HepG2 (cell line): ENCODE measurements at regions not wholly inside any gene's neighbourhood (a gene's known extent, or its start where the extent isn't known, plus 50 kb on each side); places are given as distances from the start of the nearest gene placed in this dataset.

ENCODE experiments used
- ATAC-seq: fragments of 200-7000 bp; cut with Tn5 transposase; 3 replicates; pipeline ENCODE4 v1.9.1; 2020; ENCODE audit warnings: mild to moderate bottlenecking, moderate library complexity
- BruUV-seq: library from RNA; stranded (reverse); fragments of 400-500 nt; replicated peaks from 2 replicates; lab custom pipeline; 2021; lab: Mats Ljungman, UMichigan
- CTCF ChIA-PET: fragments of 300-600 bp; formaldehyde crosslinking; extraction: SDS; loops from one replicate; lab custom pipeline; 2021; ENCODE audit warnings: low total read pairs, inconsistent platforms, low intra/inter-chr PET ratio; lab: Yijun Ruan, JAX
- POLR2A ChIA-PET: fragments of 350-600 bp; sonication (Branson Sonifier 250); formaldehyde crosslinking; loops from one replicate; lab custom pipeline; 2020; ENCODE audit warnings: antibody characterized with exemption, inconsistent platforms; lab: Yijun Ruan, JAX
- DNase-seq: peaks from one replicate; pipeline ENCODE4 v3.0.0-alpha.2; 2015; ENCODE audit warnings: low spot score
- FAIRE-seq: peaks from 3 replicates; lab custom pipeline; 2011; peaks lifted over from hg19 to GRCh38; lab: Jason Lieb, UNC
- H2AFZ ChIP-seq: one replicate; pipeline ENCODE4 v1.6.1; 2011; ENCODE audit warnings: low read length, inconsistent platforms
- H3K27ac ChIP-seq: fragments of 300-600 bp; 3 replicates; pipeline ENCODE4 v1.8.0; 2011; ENCODE audit warnings: mixed run types, mild to moderate bottlenecking, mixed read lengths, low read length, inconsistent platforms; ENCODE audit not compliant: insufficient read depth; ENCODE audit errors: extremely low read length
- H3K27me3 ChIP-seq, 2 experiments: fragments of 200-600 bp in 1 of 2; 2 replicates in 1 of 2; 3 replicates in 1 of 2; pipeline versions ENCODE4 v1.6.0 to v1.8.0; 2011; ENCODE audit warnings: low read length in 2 of 2, mild to moderate bottlenecking in 2 of 2, moderate library complexity in 2 of 2, inconsistent platforms in 1 of 2; ENCODE audit not compliant: insufficient read depth in 2 of 2, control insufficient read depth in 1 of 2
- H3K36me3 ChIP-seq, 2 experiments: fragments of 200-600 bp in 1 of 2; replicated peaks in 1 of 2; 2 replicates in 1 of 2; 3 replicates in 1 of 2; pipeline versions ENCODE4 v1.5.1 to v1.8.0; 2011; ENCODE audit warnings: low read length in 2 of 2, inconsistent platforms in 1 of 2; ENCODE audit not compliant: insufficient read depth in 2 of 2, control insufficient read depth in 1 of 2
- H3K4me1 ChIP-seq: 2 replicates; pipeline ENCODE4 v1.5.1; 2012; ENCODE audit warnings: low read length, inconsistent platforms; ENCODE audit not compliant: insufficient read depth
- H3K4me2 ChIP-seq: 2 replicates; pipeline ENCODE4 v1.6.0; 2011; ENCODE audit warnings: low read depth, low read length, inconsistent platforms
- H3K4me3 ChIP-seq, 3 experiments: fragments of 200-600 bp in 1 of 3; sonication (generic), shearing (Covaris generic) in 1 of 3; replicated peaks in 1 of 3; 2 replicates each; pipeline ENCODE4 v1.5.1; 2011 to 2016; ENCODE audit warnings: low read length in 3 of 3, inconsistent platforms in 2 of 3, low read depth in 2 of 3, mild to moderate bottlenecking in 2 of 3, control low read depth in 1 of 3, mixed read lengths in 1 of 3; ENCODE audit not compliant: insufficient read depth in 1 of 3
- H3K79me2 ChIP-seq: one replicate; pipeline ENCODE4 v1.6.1; 2011; ENCODE audit warnings: low read length, inconsistent platforms; ENCODE audit not compliant: insufficient read depth
- H3K9ac ChIP-seq: 2 replicates; pipeline ENCODE4 v1.6.0; 2011; ENCODE audit warnings: mild to moderate bottlenecking, low read depth, low read length, inconsistent platforms; ENCODE audit not compliant: insufficient read depth
- H3K9me3 ChIP-seq: 2 replicates; pipeline ENCODE4 v1.5.1; 2012; ENCODE audit warnings: mild to moderate bottlenecking, low read length
- H4K20me1 ChIP-seq: 2 replicates; pipeline ENCODE4 v1.6.0; 2011; ENCODE audit warnings: inconsistent platforms, mild to moderate bottlenecking, low read length, moderate library complexity; ENCODE audit not compliant: insufficient read depth
- AKAP8 ChIP-seq: sonication (generic); formaldehyde crosslinking; IDR thresholded peaks from 2 replicates; pipeline ENCODE4 v1.5.1; 2020; ENCODE audit warnings: mild to moderate bottlenecking, missing genetic modification reagents
- ETS1 ChIP-seq: sonication (generic); formaldehyde crosslinking; IDR thresholded peaks from 2 replicates; pipeline ENCODE4 v1.4.0; 2020; ENCODE audit warnings: missing genetic modification reagents
- FOXO1 ChIP-seq: sonication (generic); formaldehyde crosslinking; IDR thresholded peaks from 2 replicates; pipeline ENCODE4 v1.4.0; 2020; ENCODE audit warnings: missing genetic modification reagents
- IRF2 ChIP-seq: IDR thresholded peaks from 2 replicates; pipeline ENCODE4 v1.6.1; 2018; ENCODE audit warnings: missing genetic modification reagents, missing compliant biosample characterization
- ISX ChIP-seq: sonication (generic); formaldehyde crosslinking; conservative IDR thresholded peaks from 2 replicates; pipeline ENCODE4 v1.5.0; 2020; ENCODE audit warnings: missing genetic modification reagents
- MEIS2 ChIP-seq: sonication (generic); formaldehyde crosslinking; IDR thresholded peaks from 2 replicates; pipeline ENCODE4 v1.9.0; 2021; ENCODE audit warnings: mild to moderate bottlenecking, missing genetic modification reagents
- MYC ChIP-seq: sonication (generic); formaldehyde crosslinking; IDR thresholded peaks from 2 replicates; pipeline ENCODE4 v1.9.0; 2021; ENCODE audit warnings: missing genetic modification reagents, borderline replicate concordance
- NCOA5 ChIP-seq: sonication (generic); formaldehyde crosslinking; IDR thresholded peaks from 2 replicates; pipeline ENCODE4 v1.4.0; 2020; ENCODE audit warnings: missing genetic modification reagents
- ZNF335 ChIP-seq: sonication (generic); formaldehyde crosslinking; IDR thresholded peaks from 2 replicates; pipeline ENCODE4 v1.4.0; 2020; ENCODE audit warnings: missing genetic modification reagents
- ZNF530 ChIP-seq: sonication (generic); formaldehyde crosslinking; IDR thresholded peaks from 2 replicates; pipeline ENCODE4 v1.5.0; 2020; ENCODE audit warnings: low read depth, mild to moderate bottlenecking, missing genetic modification reagents
- ZNF777 ChIP-seq: sonication (generic); formaldehyde crosslinking; IDR thresholded peaks from 2 replicates; pipeline ENCODE4 v1.4.0; 2020; ENCODE audit warnings: missing genetic modification reagents
- ZNF850 ChIP-seq: sonication (generic); formaldehyde crosslinking; conservative IDR thresholded peaks from 2 replicates; pipeline ENCODE4 v1.9.0; 2021; ENCODE audit warnings: mild to moderate bottlenecking, missing genetic modification reagents
- ZSCAN21 ChIP-seq: sonication (generic); formaldehyde crosslinking; IDR thresholded peaks from 2 replicates; pipeline ENCODE4 v1.8.0; 2022; ENCODE audit warnings: mild to moderate bottlenecking, missing genetic modification reagents, moderate library complexity, borderline replicate concordance
- WGBS: methylation state at CpG from one replicate; pipeline ENCODE4 v1.1.6; 2017; ENCODE audit warnings: low lambda C conversion rate; 5-methylcytosine and 5-hydroxymethylcytosine counted together
- in situ Hi-C: cut with HindIII; loops from 2 replicates; pipeline ENCODE4 v1.10.0; 2017; ENCODE audit warnings: low pct_unique_long_range_greater_than_20kb; ENCODE audit not compliant: extremely low pct_ligation_motif_present
- intact Hi-C: fragments of 100-400 bp; cut with micrococcal nuclease; formaldehyde crosslinking; loops from one replicate; pipeline ENCODE4 v1.10.0; 2022; ENCODE audit not compliant: unreplicated experiment
- TF ChIP-seq, protein P1 (sequence below): sonication (generic); formaldehyde crosslinking; IDR thresholded peaks from 2 replicates; pipeline ENCODE4 v1.8.0; 2022; ENCODE audit warnings: mild to moderate bottlenecking, missing genetic modification reagents, moderate library complexity

- DNase-seq (no peak), ATAC-seq (no peak), FAIRE-seq (no peak)
- no peaks in the 10 kb centered on the region for H3K4me1 ChIP-seq
- TF ChIP-seq MYC (no peak), NCOA5 (no peak), ZNF530 (no peak), ZSCAN21 (CRISPR knock-in tag) (no peak), MEIS2 (CRISPR knock-in tag) (no peak), ETS1 (CRISPR knock-in tag) (no peak)
- intact Hi-C loops (no loop called here), in situ Hi-C loops (no loop called here)
- WGBS = 0% methylated on average over 3 of the region's 7 CpGs
- no TSS peak for BruUV-seq
- H3K9ac ChIP-seq = no peak overlapping the region
- POLR2A ChIA-PET = no interaction called here
- H3K9me3 ChIP-seq = no peaks in the 10 kb centered on the region
- no peaks in the 10 kb centered on the region for H3K36me3 ChIP-seq
- CTCF ChIA-PET = no interaction called here
- no peak overlapping the region for H3K27ac ChIP-seq
- H3K4me2 ChIP-seq = no peak overlapping the region
- no peaks in the 10 kb centered on the region for H3K27me3 ChIP-seq
- no peak overlapping the region for H3K4me3 ChIP-seq
- H3K79me2 ChIP-seq = no peaks in the 10 kb centered on the region
- H2AFZ ChIP-seq = no peak overlapping the region
- no peaks in the 10 kb centered on the region for H4K20me1 ChIP-seq
Measured at GRCh38 chr5:6315580-6315979, 62.8 kb downstream of the MED10 start.

- intact Hi-C loops (no loop called here), in situ Hi-C loops (no loop called here)
- Histone ChIP-seq H3K27ac (no peak overlapping the region), H3K9me3 (no peaks in the 10 kb centered on the region), H3K4me1 (no peaks in the 10 kb centered on the region), H3K36me3 (no peaks in the 10 kb centered on the region), H4K20me1 (no peaks in the 10 kb centered on the region), H3K9ac (no peak overlapping the region), H2AFZ (no peak overlapping the region), H3K79me2 (no peaks in the 10 kb centered on the region), H3K4me3 (no peak overlapping the region), H3K27me3 (no peaks in the 10 kb centered on the region; a peak in 1 of 5 replicates), H3K4me2 (no peak overlapping the region)
- no peak for DNase-seq
- POLR2A ChIA-PET = no interaction called here
- WGBS = 31% methylated on average over 9 of the region's 11 CpGs
- no peak for ATAC-seq
- no TSS peak for BruUV-seq
- FAIRE-seq = no peak
- CTCF ChIA-PET = no interaction called here
- TF ChIP-seq ISX (no peak), ZNF777 (CRISPR knock-in tag) (no peak), ZNF850 (no peak), FOXO1 (CRISPR knock-in tag) (no peak), ZNF335 (CRISPR knock-in tag) (no peak), ZSCAN21 (CRISPR knock-in tag) (no peak), AKAP8 (CRISPR knock-in tag) (no peak), IRF2 (CRISPR knock-in tag) (no peak)
- TF ChIP-seq, protein P1, sequence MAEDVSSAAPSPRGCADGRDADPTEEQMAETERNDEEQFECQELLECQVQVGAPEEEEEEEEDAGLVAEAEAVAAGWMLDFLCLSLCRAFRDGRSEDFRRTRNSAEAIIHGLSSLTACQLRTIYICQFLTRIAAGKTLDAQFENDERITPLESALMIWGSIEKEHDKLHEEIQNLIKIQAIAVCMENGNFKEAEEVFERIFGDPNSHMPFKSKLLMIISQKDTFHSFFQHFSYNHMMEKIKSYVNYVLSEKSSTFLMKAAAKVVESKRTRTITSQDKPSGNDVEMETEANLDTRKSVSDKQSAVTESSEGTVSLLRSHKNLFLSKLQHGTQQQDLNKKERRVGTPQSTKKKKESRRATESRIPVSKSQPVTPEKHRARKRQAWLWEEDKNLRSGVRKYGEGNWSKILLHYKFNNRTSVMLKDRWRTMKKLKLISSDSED (CRISPR knock-in tag) = no peak
Measured at GRCh38 chr5:6311568-6312501, 66.5 kb downstream of the MED10 start.
